ELR (cell line): ENCODE measurements at regions not wholly inside any gene's neighbourhood (a gene's known extent, or its start where the extent isn't known, plus 50 kb on each side); places are given as distances from the start of the nearest gene placed in this dataset.

Experiments
- DNase-seq: peaks from one replicate; pipeline ENCODE4 v3.0.0-alpha.2; 2015; ENCODE audit warnings: low read depth

DNA sequence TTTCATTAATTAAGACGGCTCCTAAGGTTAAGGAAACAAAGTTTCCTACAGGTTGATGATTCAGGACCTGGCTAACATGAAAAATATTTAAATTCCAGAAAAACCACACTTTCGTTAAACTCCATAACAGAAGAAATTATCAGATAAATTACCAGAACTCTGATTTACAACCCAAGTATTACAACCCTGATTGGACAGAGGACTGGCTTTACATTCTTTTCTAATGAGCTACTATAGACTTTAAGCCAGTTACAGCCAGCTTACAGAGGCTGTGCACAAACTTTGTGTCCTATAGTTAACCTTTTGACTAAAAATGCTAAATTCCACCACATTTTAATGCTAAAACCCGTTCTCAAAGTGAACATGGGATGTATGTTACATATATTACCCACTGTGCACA lies 458.6 kb downstream of the KCNJ3 start:
- DNase-seq: no peak

- DNase-seq: no peak
Observed at GRCh38 chr2:155151945-155152344, 453.4 kb downstream of the KCNJ3 start.

- no peak for DNase-seq
Observed at GRCh38 chr2:155151472-155151871, 453.0 kb downstream of the KCNJ3 start.

DNA sequence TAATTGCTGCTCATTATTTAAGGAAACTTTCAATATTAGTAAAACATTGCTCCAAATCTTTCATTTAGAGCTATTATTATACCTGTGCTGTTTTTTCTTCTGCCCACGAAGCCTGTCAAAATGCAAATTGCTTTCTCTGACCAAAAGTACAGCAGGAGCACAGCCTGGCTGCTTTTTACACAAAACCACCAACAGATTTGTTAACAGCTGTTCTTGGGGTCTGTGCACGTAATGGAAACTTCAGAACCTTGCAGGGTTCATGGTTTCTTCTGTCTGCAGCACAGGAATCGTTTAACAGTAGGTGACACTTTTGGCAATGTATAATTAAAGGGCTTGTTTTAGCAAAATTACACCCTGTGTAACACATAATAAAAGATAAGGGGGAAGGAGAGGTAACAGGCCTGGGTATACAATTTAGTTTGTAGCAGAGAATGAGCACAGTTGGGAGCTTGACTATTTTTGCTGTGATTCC lies 447.3 kb downstream of the KCNJ3 start:
- no peak for DNase-seq

DNA sequence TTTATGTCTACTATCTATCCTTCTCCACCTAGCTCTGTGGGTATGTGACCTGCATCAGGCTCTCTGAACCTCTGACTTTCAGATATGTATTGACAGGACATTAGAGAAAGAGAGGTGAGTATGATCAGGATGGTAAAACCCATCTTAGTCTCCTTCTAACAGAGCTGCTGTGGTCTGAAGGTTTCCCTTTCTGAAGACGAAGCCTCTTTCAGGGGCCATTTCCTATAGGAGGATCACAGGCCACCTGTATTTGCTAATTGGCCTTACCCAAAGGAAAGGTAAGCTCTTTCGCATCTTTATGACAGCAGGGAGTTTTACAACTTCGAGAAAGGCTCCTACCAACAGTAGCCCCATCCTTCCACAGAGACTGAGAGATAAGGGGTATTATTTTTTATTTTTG lies 442.9 kb downstream of the KCNJ3 start:
- no peak for DNase-seq

DNA sequence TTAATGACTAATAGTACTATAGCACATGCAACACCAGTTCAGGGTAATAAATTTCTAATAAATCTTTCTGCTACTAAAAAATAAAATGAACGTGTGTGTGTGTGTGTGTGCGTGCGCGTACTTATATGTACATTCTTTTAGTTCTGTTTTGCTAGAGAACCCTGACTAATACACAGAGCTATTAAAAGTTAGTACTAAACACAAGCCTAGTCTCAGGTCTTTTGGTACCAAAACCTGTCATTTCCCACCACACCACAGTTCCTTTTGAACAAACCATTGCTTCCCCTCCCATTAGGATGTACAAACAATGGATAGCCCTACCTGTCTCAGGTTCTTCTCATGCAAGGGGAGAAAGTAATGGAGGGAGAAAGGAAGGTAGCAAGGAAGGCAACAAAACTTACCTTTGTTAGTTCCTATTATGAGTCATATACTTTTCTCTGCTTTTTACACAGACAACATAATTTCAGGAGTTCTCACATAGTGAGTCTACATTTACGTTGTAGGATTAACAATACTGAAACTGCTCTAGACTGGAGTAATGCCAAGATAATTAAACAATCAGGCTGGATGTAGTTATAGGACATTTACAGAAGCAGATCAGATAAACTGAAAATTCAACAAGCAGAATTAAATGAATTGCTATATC lies 427.2 kb downstream of the KCNJ3 start:
- DNase-seq: no peak

GRCh38 chr2:155115846-155116245 lies 417.4 kb downstream of the KCNJ3 start:
- DNase-seq: no peak

DNA sequence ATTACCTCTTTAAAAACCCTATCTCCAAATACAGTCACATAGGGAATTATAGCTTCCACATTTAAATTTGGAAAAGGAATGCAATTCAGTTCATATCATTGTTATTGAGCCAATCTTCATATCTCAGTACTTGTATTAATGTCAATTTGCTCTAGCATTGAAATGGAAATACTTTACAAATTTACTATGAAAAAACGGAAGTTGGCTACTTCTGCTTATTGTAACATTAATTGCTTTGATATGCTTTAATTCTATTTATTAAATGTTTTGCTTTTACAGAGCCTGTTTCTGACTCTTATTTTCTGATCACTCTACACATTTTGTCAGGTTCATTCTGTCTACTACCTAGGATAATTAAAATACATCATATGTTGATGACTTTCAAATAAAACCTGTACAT lies 412.6 kb downstream of the KCNJ3 start:
- DNase-seq: no peak

GRCh38 chr2:155109527-155109926 lies 411.0 kb downstream of the KCNJ3 start:
- no peak for DNase-seq

DNA sequence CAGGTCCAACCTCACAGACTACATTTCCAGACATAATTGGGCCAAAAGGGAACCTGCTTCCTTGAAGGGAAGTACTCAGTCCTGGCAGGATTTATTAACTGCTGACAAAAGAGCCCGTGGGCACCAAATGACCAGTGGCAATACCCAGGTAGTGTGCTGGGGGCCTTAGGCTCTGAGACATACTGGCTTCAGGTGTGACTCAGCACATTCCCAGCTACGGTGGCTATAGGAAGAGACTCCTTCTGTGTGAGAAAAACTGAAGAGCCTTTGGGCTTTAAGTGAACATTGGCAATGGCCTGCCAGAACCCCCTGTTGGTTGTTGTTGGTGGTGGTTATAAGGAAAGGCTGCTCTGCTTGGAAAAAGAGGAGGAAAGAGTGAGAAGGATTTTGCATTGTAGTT lies 401.8 kb downstream of the KCNJ3 start:
- no peak for DNase-seq

DNA sequence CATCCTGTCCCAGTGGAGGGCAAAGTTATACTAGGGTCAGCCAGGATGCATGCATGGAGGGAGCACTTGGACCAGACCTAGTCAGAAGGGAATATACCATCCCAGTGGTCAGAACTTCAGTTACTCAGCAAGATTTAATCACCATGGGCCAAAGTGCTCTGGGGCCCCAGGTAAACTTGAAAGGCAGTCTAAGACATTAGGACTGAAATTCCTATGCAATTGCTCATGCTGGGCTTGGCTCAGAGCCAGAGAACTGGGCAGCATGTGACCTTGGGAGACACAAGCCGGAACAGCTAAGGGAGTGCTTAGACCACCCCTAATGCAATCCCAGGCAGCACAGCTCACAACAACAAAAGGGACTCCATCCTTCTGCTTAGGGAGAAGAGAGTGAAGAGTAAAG lies 401.3 kb downstream of the KCNJ3 start:
- no peak for DNase-seq

DNA sequence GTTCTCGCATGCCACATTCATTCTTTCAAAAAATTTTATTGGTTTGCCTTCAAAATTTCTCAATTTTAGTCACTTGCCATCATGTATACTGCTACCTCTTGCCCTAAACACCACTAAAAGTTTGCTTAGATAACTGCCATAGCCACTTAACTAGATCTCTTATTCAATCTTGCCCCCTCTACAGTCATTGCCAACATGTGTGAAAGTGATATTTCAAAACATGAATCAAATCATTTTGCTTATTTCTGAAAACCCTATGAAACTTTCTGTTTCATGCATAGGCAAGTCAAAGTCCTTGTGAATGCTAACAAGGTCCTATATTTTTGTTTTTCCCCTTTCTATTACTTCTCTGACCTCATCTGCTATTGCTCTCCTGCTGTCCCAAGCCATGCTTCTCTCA lies 397.1 kb downstream of the KCNJ3 start:
- no peak for DNase-seq

- no peak for DNase-seq
Observed at GRCh38 chr2:155080373-155080772, 381.9 kb downstream of the KCNJ3 start.

DNA sequence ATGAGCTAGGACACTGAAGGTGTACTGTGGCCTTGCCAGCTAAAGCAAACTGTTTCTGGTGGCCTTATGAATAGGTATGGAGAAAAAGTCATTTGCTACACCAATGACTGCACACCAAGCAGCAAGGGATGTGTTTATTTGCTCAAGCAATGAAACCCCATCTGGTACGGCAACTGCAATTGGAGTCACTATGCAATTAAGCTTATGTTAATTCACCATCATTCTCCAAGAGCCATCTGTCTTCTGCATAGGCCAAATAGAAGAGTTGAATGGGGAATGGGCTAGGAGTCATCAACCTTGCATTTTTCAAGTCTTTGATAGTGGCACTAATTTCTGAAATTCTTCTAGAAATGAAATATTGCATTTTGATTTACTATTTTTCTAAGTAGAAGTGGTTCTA lies 372.0 kb downstream of the KCNJ3 start:
- no peak for DNase-seq

DNA sequence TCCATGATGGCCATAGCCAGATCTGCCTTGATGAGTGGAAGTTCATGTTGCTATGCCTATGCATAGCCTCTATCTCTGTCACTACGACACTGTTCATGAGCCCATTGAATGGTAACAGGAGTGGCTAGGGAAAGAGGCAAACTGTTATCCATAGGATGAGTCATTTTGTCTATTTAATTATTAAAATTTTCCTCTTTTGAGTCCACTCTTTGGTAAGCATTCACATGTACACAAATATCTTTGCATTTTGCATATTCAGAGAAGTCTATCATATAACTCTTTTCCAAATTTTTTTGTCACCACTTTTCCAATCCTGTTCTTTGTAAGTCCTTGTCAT lies 364.4 kb downstream of the KCNJ3 start:
- DNase-seq: no peak

DNA sequence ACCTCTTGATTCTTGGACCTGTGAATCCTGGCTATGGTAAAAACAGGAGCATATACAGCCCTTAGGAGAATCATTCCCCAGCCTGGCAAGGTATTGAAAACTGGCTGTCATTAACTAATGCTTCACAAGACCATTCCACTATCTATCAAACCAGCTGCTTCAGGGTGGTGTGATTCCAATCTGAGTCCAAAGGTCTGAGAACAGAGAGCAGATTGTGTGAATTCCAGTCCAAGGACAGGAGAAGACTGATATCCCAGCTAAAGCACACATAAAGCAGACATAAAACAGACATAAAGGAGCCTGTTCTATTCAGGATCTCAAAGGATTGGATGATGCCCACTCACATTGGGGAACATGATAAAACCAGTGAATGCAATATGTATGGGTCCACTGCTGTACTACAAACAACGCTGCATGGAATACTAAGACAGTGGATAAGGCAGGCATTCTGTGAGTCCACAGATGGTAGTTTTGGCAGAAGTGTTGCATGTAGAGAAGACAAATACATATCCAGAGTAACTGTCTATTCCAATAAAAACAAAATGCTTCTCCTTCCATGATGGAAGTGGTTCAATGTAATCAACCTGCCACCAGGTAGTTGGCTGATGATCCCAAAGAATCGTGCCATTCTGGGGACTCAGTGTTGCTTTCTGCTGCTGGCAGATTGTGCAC lies 363.9 kb downstream of the KCNJ3 start:
- no peak for DNase-seq

DNA sequence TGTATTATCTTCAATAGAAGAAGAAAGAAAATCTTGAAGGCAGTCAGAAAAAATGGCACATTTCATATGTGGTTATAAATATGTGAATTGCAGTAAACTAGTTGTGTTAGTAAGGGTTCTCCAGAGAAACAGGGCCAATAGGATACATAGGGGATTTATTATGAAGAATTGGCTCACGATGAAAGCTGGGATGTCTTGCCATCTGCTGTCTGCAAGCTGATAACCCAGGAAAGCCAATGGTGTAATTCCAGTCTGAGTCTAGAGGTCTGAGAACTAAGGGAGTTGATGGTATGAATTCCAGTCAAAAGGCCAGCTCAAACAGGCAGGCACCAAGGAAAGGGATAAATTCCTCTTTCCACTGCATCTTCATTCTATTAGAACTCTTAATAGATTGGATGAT lies 362.4 kb downstream of the KCNJ3 start:
- DNase-seq: no peak

- no peak for DNase-seq
Observed at GRCh38 chr2:155054712-155055111, 356.2 kb downstream of the KCNJ3 start.

DNA sequence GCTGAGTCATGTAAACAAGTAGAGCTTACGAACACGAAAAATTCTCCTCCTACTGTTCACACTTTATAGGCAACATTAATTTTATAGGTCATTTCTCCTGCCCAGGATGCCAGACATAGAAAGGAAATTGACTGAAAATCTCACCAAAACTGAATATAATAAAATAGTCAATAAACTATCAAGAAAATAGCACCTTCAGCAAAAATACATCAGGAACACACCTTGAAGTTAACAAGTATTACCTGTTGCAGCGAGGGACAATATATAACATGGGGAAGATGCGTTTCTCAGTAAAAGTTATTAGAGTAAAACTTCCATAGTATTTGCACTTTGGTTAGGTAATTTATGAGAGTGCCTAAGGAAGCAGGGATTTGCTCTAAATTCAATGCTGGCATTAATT lies 344.6 kb downstream of the KCNJ3 start:
- no peak for DNase-seq

DNA sequence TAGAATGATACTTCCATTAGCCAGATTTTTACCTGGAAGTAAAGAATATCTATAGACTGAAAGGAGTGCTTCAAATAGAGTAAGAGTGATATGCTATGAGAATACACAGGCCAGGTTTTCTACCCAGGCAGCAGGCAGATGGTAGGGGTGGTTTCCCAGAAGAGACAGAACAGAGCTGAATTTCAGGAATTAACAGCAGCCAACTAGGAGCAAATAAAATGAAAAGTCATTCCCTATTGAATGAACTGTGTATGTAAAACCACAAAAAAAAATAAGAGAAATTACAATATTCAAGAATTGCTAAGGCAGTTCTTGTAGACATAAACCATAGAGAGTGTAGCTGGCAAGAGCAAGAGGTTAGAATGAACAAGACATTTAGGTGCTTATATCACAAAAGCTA lies 336.8 kb downstream of the KCNJ3 start:
- DNase-seq: no peak

GRCh38 chr2:155033652-155034051 lies 335.2 kb downstream of the KCNJ3 start:
- DNase-seq: no peak

- no peak for DNase-seq
Observed at GRCh38 chr2:155030296-155030695, 331.8 kb downstream of the KCNJ3 start.

DNA sequence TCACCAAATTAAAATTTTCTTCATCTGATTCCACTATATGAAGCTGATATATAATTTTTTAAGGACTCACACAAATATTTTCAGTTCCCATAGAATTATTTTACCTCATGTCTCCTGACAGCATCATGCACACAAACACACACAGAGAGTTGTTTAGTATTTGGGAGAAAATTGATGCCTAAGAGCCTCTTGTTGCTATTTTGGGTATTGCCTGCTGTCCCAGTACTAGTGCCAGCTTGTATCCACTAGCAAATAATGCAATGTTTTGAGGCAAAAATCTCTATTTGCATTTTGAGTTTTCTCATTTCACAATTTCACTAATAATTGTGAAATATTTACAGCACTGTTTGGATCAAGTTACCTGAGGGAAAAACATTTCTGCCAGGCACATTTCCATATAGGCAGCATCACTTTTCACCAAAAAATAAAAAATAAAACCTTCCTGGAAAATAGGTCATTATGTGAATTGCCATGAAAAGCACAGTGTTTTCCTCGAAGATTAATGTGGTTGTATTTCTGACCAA lies 328.2 kb downstream of the KCNJ3 start:
- DNase-seq: no peak

DNA sequence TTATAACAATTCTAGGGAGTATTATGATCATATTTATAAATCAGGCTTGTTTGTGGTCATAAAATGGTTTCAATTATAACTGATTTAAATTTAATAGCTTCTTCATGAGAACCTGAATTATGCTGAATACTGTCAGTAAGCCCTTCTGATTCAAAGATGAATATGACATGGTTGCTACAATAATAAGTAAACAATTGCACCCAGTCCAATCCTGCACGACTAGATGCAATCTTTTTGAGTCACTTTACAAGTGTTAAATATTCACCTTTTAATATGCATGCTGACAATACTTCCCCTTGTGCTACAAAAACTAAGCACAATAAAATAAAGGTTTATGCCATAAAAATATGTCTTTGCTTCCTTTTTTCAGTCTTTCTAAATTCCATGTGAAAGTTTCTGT lies 325.2 kb downstream of the KCNJ3 start:
- no peak for DNase-seq
